GM23248 (cell line): ENCODE measurements at regions not wholly inside any gene's neighbourhood (a gene's known extent, or its start where the extent isn't known, plus 50 kb on each side); places are given as distances from the start of the nearest gene placed in this dataset.

Experiments used
- DNase-seq: peaks from one replicate; pipeline ENCODE4 v3.0.0-alpha.2; 2015
- H2AFZ ChIP-seq: fragments of 200-600 bp; sonication (generic); 2 replicates; pipeline ENCODE4 v1.6.1; 2016; ENCODE audit warnings: antibody characterized with exemption
- H3F3A ChIP-seq: fragments of 200-600 bp; sonication (generic); 2 replicates; pipeline ENCODE4 v1.6.1; 2016; ENCODE audit warnings: mild to moderate bottlenecking, antibody characterized with exemption, mixed run types; ENCODE audit not compliant: insufficient read depth
- H3K27ac ChIP-seq: fragments of 200-600 bp; sonication (generic); 2 replicates; pipeline ENCODE4 v1.5.1; 2016; ENCODE audit warnings: mild to moderate bottlenecking
- H3K27me3 ChIP-seq: fragments of 200-600 bp; sonication (generic); replicated peaks from 2 replicates; pipeline ENCODE4 v1.6.1; 2016; ENCODE audit warnings: mild to moderate bottlenecking; ENCODE audit not compliant: insufficient read depth
- H3K36me3 ChIP-seq: fragments of 200-600 bp; sonication (generic); 2 replicates; pipeline ENCODE4 v1.6.1; 2016; ENCODE audit warnings: low read depth, mild to moderate bottlenecking
- H3K4me1 ChIP-seq: fragments of 200-600 bp; sonication (generic); 2 replicates; pipeline ENCODE4 v1.6.1; 2016; ENCODE audit warnings: mild to moderate bottlenecking; ENCODE audit not compliant: insufficient read depth
- H3K4me2 ChIP-seq: fragments of 200-600 bp; sonication (generic); one replicate; pipeline ENCODE4 v1.6.1; 2016; ENCODE audit warnings: mild to moderate bottlenecking; ENCODE audit not compliant: unreplicated experiment
- H3K4me3 ChIP-seq: fragments of 200-600 bp; sonication (generic); 2 replicates; pipeline ENCODE4 v1.5.1; 2016; ENCODE audit warnings: mild to moderate bottlenecking
- H3K79me2 ChIP-seq: fragments of 200-600 bp; sonication (generic); 2 replicates; pipeline ENCODE4 v1.6.1; 2016; ENCODE audit warnings: mild to moderate bottlenecking; ENCODE audit not compliant: insufficient read depth
- H3K9ac ChIP-seq: fragments of 200-600 bp; sonication (generic); 2 replicates; pipeline ENCODE4 v1.6.1; 2016; ENCODE audit warnings: mild to moderate bottlenecking
- H3K9me2 ChIP-seq: fragments of 200-600 bp; sonication (generic); 2 replicates; pipeline ENCODE4 v1.6.1; 2016; ENCODE audit warnings: mixed run types, mild to moderate bottlenecking, moderate library complexity; ENCODE audit not compliant: insufficient read depth
- H3K9me3 ChIP-seq: fragments of 200-600 bp; sonication (generic); one replicate; pipeline ENCODE4 v1.6.1; 2017; ENCODE audit warnings: low read depth
- H4K20me1 ChIP-seq: fragments of 200-600 bp; sonication (generic); 2 replicates; pipeline ENCODE4 v1.6.0; 2016; ENCODE audit not compliant: insufficient read depth
- EZH2 ChIP-seq: fragments of 200-600 bp; sonication (generic); IDR thresholded peaks from 2 replicates; pipeline ENCODE4 v1.6.1; 2018; ENCODE audit warnings: antibody characterized with exemption, mild to moderate bottlenecking; ENCODE audit not compliant: insufficient read depth, poor library complexity, severe bottlenecking
- EZH2phosphoT487 ChIP-seq: fragments of 200-600 bp; sonication (generic); IDR thresholded peaks from 2 replicates; pipeline ENCODE4 v1.6.1; 2018; ENCODE audit warnings: antibody characterized with exemption, moderate library complexity, mild to moderate bottlenecking, low read depth; ENCODE audit not compliant: insufficient read depth
- WGBS, 2 experiments: methylation state at CpG; one replicate each; pipeline ENCODE4 v1.1.6; 2015 to 2017; ENCODE audit warnings: low lambda C conversion rate in 2 of 2, low coverage in 1 of 2; ENCODE audit errors: missing lambda C conversion rate in 2 of 2; 5-methylcytosine and 5-hydroxymethylcytosine counted together
- in situ Hi-C: fragments of 300-500 bp; cut with MboI; formaldehyde crosslinking; loops from 2 replicates; pipeline ENCODE4 v1.15.0; 2020

DNA sequence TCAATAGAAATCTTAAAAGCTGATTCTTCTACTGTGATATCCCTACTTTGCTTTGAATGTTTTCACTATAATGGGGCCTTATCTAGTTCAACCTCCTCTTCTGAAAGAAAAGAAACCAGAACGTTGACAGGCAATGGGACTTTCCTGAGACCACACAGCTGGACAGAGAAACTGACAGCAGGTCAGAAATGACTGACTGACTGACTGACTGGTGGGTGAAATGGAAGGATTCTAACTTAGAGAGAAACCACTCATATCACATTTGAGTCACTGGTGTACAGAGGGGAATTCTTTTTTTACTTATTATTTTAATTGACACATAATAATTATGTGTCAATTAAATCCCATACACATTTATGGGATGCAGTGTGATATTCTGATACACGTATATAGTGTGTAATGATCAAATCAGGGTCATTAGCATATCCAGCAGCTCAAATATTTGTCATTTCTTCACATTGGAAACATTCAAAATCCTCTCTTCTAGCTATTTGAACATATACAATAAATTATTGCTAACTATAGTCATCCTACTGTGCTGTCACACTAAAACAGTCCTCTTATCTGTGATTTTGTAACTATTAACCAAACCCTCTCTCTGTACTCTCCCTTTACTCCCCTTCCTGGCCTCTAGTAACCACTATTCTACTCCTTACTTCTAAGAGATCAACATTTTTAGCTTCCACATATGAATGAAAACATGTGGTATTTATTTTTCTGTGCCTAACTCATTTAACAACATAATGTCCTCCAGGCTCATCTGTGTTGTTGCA is 64.8 kb upstream of the NRSN1 start:
- WGBS, 2 experiments: 43 to 44% methylated on average over 2 of the region's 2 CpGs
- no peak overlapping the region for H3K9ac ChIP-seq
- H3K27ac ChIP-seq: no peak overlapping the region
- no peaks in the 10 kb centered on the region for H3K79me2 ChIP-seq
- H4K20me1 ChIP-seq: no peaks in the 10 kb centered on the region
- no peak for DNase-seq
- in situ Hi-C loops: no loop called here
- no peak for TF ChIP-seq EZH2
- no peak for TF ChIP-seq EZH2phosphoT487
- H3K4me2 ChIP-seq: no peak overlapping the region
- H3K4me3 ChIP-seq: no peak overlapping the region
- no peaks in the 10 kb centered on the region for H3K27me3 ChIP-seq
- H3K36me3 ChIP-seq: no peaks in the 10 kb centered on the region
- H2AFZ ChIP-seq: no peak overlapping the region
- H3F3A ChIP-seq: no peaks in the 10 kb centered on the region
- H3K4me1 ChIP-seq: no peaks in the 10 kb centered on the region
- no peaks in the 10 kb centered on the region for H3K9me2 ChIP-seq
- no peaks in the 10 kb centered on the region for H3K9me3 ChIP-seq

DNA sequence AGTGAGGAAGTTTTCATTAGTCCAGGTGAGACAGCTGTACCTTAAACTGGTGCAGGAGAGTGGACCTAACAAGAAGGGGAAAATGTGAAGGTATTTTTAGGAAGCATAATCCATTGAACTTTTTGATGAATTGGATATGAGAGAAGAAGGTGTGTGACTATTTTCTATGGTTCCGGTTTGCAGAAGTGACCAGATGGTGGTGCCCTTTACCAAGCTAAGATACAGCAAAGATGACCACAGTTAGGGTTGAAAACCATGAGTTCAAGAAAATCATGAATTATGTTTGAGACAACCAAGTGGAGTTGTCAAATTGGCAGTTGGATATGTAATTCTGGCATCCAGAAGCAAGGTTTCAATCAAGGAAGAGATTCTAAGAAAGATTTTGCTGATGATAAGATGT is 61.9 kb upstream of the NRSN1 start:
- 74 to 82% methylated on average over 1 of the region's 1 CpG for WGBS, 2 experiments
- DNase-seq: peak; percentile 41
- Histone ChIP-seq H3K9me3 (no peaks in the 10 kb centered on the region), H3K79me2 (no peaks in the 10 kb centered on the region), H3K36me3 (no peaks in the 10 kb centered on the region), H3K4me2 (no peak overlapping the region), H3K9ac (no peak overlapping the region), H3K4me1 (no peaks in the 10 kb centered on the region), H4K20me1 (no peaks in the 10 kb centered on the region), H2AFZ (no peak overlapping the region), H3K27me3 (no peaks in the 10 kb centered on the region), H3K27ac (no peak overlapping the region), H3K9me2 (no peaks in the 10 kb centered on the region), H3F3A (no peaks in the 10 kb centered on the region), H3K4me3 (no peak overlapping the region)
- in situ Hi-C loops: no loop called here
- no peak for TF ChIP-seq EZH2
- TF ChIP-seq EZH2phosphoT487: no peak

GRCh38 chr6:24064832-24065231 is 61.2 kb upstream of the NRSN1 start:
- in situ Hi-C loops: no loop called here
- no peaks in the 10 kb centered on the region for H3K79me2 ChIP-seq
- no peaks in the 10 kb centered on the region for H3K27me3 ChIP-seq
- H4K20me1 ChIP-seq: no peaks in the 10 kb centered on the region
- no peaks in the 10 kb centered on the region for H3K4me1 ChIP-seq
- H3K9me3 ChIP-seq: no peaks in the 10 kb centered on the region
- H3K9ac ChIP-seq: no peak overlapping the region
- peak; percentile 8 for DNase-seq
- TF ChIP-seq EZH2: no peak
- TF ChIP-seq EZH2phosphoT487: no peak
- no peak overlapping the region for H3K4me3 ChIP-seq
- H3F3A ChIP-seq: no peaks in the 10 kb centered on the region
- H3K9me2 ChIP-seq: no peaks in the 10 kb centered on the region
- H3K4me2 ChIP-seq: no peak overlapping the region
- no peak overlapping the region for H2AFZ ChIP-seq
- WGBS, 2 experiments: 0% methylated on average over 1 of the region's 1 CpG
- no peaks in the 10 kb centered on the region for H3K36me3 ChIP-seq
- H3K27ac ChIP-seq: no peak overlapping the region

- Histone ChIP-seq H3K27me3 (no peaks in the 10 kb centered on the region), H3K9me3 (no peaks in the 10 kb centered on the region), H3K9ac (no peak overlapping the region), H3K4me1 (no peaks in the 10 kb centered on the region), H3K27ac (no peak overlapping the region), H3K9me2 (no peaks in the 10 kb centered on the region), H3F3A (no peaks in the 10 kb centered on the region), H3K36me3 (no peaks in the 10 kb centered on the region), H4K20me1 (no peaks in the 10 kb centered on the region), H3K4me3 (no peak overlapping the region), H3K4me2 (no peak overlapping the region), H2AFZ (no peak overlapping the region), H3K79me2 (no peaks in the 10 kb centered on the region)
- no peak for DNase-seq
- WGBS, 2 experiments: 16 to 22% methylated on average over 3 of the region's 3 CpGs
- TF ChIP-seq EZH2: no peak
- TF ChIP-seq EZH2phosphoT487: no peak
- in situ Hi-C loops: no loop called here
These were observed 56.5 kb upstream of the NRSN1 start for GRCh38 chr6:24069526-24069925.
